ENCODE measurements at regions not wholly inside any gene's neighbourhood (a gene's known extent, or its start where the extent isn't known, plus 50 kb on each side); places are given as distances from the start of the nearest gene placed in this dataset.
"Not testable (repeated sequence)": the region's sequence is repeated elsewhere in the genome, so short reads cannot be mapped to it uniquely, and the experiment has no call there.

DNA sequence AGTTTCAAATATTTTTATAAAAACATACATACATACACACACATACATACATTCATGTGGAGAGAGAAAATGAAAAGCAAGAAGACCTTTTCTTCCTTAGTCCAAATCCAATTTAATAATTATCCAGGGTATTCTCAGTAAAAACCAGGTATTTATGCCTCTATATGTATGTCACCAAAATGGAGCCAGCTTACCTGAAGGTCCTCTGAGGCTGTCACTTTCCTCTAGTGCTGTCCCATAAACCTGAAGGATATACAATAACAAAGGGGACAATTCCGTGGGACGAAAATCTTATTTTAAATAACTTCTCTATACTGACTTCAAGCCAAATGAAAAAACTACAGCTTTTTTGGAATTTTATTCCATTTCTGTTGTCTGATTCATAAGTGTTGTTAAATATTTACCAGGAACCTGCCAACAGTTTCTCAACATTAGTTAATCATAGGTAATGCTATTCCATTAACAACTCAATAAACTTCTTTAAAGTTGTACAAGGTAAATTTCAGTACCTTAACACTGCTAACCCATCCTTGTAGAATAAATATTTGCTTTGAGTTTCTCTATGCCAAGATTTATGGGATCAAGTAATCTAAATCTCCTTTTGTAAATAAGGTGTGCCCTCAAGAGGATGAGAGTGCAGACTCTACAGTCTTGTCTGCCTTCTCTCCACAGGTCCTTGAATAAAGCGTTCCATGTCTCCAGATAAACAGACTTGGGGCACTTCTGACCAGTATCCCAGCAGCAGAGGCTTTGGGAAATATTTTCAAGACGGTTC, 260.3 kb downstream of the AHR start:
- DNase-seq: no peak

DNA sequence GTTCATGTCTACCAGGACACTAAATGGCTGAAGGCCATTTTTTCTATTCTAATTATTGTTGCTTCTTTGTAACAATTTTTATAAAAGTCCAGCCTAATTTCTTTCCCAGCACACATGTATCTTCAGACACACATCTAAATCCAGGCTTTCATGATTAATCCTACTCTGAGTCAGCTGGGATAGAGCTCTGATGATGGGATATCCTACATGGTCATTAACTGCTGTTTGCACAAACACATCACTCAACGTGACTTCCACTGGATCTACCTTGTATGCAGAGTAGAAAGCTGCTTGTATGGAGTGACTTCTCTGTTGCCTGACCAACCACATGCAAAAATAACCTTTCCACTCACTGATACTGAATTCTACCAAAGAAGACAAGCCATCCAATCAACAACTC, 260.9 kb downstream of the AHR start:
- DNase-seq: no peak

DNA sequence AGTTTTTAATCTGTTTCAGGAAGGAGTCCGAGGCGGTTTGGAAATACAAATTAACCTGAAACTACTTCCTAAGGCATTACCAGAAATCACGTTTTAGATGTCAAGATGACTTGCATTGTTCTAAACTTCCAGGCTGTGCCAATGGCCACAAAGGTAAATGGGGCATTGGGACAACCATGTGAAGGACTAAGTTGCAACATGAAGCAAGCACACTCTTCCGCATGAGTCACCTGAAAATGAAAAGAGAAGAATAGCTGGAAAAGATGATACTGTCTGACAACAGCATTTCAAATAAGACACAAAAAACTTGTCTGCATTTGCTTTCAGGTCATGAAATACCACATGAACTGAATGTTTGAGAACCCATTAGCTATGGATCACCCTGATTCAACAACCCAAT, 262.1 kb downstream of the AHR start:
- DNase-seq: no peak

DNA sequence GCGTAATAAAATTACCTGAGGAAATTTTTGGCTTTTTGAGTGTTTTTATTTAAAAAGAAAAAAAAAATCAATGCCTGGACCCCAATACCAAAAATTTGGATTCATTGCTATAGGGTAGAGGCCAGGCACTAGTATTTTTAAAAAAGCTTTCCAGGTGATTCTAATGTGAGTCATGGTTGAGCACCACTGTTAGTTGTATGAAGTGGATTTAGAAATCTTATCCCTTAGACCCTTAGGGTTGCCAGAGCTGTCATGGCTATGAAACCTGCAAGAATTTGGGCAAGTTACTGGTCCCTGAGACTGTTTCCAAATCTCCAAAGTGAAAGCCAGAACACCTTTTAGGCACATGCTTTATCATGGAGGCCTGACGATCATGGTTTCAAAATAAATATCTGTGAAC, 262.5 kb downstream of the AHR start:
- DNase-seq: no peak

DNA sequence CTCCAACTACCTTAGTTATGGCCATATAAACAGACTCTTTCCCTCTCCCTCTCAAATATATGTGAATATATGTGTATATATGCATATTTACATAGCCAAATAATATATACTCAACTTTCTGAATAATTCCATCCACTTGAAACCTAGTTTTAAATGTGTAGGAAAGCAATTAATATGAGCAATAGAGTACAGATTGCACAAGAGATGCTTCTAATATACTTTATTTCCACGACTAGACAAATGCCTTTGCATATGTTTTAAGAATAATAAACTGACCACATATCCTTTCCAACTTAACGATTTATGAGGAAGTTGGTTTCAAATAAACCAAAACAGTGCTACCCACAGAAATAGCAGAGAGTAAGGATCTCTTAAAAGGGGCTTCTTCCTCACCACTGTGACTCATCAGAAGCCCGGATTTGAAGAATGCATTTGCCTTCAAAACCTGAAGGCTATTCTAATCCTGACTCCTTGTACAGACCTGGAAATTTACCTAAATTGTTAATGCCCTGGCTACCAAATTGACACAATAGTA, 266.3 kb downstream of the AHR start:
- DNase-seq: no peak

DNA sequence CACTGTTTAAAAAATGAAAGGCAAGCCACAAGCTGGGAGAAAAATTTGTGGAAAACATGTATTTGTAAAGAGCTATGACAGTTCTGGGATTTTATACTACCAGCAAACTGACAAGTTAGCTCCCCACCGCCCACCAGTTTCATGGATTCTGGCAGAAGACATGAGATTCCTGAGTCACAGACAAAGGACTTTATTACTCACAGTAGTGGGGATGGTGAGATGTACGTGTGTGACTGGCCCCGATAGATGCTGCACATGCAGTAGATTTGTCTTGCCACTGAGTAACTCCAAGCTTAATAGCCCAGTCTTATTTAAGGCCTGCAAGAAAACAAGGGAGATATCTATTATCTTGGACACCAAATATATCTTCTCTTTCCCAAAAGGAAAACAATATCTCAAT, 281.7 kb downstream of the AHR start:
- DNase-seq: no peak

DNA sequence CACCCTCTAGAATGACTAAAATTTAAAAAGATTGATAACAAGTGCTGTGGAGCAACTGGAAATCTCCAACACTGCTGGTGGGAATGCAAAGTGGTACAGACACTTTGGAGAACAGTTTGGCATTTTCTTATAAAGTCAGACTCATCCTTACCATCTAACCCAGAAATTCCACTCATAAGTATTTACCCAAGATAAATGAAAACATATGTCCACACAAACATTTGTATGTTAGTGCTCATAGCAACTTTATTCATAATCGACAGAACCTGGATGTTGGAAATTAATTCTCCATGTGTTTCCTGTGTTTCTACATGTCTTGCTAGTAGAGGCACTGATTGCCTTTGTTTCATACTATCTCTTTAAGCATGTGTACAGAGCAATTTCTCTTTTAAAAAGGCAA, 282.4 kb downstream of the AHR start:
- no peak for DNase-seq

DNA sequence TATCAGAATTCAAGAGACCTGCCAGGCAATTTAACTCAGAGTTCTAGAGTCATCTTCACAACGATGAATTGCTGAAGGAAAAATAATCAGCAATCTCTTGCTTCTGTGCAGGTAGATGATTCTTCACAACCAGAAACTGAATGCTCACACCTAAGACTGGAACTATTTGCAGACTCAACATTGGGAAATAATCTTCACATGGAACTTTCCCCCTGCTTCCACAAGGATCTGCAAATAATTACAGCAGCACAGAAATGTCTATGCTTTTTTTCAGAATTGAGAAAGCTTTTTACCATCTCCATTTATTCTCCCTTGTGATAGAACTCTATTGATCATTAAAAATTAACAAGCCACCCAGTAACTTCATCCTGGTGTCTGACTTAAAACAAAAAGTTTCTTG, 282.8 kb downstream of the AHR start:
- DNase-seq: no peak

DNA sequence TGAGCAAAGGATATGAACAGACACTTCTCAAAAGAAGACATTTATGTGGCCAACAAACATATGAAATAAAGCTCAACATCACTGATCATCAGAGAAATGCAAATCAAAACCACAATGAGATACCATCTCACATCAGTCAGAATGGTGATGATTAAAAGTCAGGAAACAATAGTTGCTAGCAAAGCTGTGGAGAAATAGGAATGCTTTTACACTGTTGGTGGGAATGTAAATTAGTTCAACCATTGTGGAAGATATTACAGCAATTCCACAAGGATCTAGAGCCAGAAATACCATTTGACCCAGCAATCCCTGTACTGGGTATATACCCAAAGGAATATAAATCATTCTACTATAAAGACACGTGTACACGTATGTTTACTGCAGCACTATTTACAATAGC, 284.2 kb downstream of the AHR start:
- DNase-seq: not testable (repeated sequence)

DNA sequence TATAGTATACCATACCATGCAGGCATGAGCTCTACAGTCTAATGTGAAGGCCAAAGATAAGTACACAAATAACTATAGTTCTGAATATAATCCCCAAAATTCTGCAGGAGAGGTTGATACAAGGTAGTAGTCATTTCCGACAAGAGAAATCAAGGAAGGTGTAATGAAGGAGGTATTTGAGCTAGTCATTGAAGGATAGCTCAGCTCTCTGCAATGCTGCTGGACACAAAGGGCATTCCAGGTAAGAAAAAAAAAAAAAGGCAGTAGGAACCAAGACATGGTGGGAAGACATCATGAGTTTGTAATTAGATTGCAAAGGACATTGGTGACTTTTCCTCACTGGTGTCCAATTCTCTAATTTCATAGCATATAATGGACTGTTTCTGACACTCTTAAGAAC, 285.3 kb downstream of the AHR start:
- no peak for DNase-seq

DNA sequence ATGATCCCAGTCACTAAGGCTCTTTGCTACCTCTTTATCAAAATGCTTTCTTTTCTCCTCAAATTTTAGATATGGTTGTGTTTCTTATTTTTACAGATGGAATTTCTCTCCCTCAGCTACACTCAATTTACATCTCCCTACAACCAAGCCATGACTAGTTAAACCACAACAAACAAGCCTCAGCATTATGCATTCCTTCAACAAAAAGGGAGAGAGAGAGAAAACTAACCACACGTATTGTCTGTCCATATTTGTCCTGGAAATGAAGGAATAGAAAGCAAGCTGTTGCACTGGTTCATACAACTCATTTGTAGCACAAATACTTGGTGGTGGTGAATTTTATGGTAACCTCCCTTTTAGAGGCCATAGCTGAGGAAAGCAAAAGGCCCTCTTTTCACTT, 286.4 kb downstream of the AHR start:
- DNase-seq: no peak

DNA sequence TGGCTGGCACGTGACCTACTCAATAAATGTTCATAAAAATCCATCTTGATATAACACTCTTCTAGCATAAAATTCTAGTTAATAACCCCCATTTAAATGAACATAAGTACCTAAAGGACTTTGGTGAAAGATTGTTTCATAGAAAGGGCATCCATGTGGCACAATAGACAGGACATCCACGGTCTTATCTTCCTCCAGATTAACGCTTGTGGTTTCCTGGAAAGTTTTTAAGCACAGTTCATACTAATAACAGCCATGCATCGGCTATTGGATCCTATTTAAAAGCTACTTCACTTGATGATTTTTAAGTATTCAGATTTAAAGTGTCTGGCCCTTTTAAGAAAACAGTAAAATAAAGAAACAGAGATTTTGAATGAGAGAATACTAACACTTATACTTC, 288.3 kb downstream of the AHR start:
- no peak for DNase-seq

DNA sequence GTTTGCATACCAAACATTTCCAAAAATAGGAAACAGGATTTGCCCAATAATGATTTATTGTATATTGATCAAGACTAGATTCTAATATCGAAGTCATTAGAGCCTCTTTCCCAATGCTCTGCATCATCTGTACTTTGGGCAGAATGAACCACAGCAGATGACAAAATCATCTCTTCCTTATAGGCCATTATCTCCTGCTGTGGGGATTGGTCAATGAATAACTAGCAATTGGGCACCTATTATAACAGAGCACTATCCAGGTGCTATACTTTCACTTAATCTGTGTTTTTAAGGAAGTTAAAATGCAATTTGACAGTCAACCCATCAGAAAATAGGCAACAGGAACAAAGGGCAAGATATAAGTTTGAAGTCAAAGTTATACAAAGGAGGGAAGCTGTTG, 290.3 kb downstream of the AHR start:
- no peak for DNase-seq

DNA sequence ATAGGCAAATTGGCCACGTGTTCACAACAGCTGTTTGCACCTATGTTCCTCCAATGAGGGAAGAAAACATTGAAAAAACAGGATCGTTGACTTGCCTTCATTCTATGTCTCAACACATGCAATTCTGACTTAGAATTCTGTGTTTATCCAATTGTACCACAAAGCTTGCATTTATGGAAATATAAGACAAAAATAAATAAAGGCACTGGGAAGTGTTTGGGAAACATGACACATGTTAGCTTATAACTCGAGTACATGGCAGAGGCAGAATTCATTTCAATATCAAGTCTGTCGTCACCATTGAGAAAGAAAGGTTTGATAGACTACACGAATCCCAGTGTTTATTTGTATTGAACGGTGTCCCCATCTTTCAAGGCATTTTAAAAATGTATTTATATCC, 291.2 kb downstream of the AHR start:
- DNase-seq: no peak

DNA sequence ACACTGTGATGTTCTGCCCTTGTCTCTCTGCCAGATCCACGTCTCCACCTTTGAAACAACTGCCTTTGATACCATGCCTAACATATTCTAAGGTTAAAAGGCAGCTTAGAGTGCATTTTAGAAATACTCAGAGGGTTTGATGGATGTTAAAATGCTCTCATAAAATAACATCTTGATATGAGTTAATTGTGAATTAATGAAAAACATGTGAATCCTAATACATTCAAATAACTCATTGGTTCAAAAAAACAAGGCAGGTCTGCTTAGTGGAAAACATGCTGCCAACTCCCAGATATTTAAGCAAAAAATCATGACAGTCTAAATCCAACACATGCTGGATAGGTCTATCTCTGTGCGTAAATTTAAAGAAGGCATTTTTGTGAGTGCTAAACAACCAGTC, 291.8 kb downstream of the AHR start:
- no peak for DNase-seq

DNA sequence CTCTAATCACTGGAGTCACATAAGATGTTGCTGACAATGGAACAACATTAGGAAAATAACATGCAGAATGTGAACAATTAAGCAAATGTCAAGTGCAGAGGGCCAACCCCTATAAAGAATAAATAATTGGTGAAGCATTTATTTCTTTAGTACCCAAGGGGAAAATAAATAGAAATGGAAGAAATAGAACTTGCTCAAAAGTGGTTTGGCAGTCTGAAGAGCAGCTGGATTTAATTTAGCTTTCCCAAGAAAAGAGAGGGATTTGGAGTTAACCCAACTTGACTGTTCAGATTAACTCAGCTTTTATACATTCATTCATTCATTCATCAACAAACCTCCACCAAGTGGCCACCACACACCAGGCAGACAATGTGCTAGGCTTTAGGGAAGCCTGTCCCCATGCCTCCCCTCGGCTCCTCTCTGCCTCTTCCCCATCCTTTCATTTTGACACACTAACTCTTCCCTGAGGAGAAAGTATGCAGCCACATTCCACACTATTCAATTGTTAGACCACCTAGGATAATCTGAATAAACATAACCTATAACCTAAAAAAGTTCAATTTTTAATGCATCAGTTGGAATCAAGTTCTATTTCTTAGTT, 295.5 kb downstream of the AHR start:
- no peak for DNase-seq

DNA sequence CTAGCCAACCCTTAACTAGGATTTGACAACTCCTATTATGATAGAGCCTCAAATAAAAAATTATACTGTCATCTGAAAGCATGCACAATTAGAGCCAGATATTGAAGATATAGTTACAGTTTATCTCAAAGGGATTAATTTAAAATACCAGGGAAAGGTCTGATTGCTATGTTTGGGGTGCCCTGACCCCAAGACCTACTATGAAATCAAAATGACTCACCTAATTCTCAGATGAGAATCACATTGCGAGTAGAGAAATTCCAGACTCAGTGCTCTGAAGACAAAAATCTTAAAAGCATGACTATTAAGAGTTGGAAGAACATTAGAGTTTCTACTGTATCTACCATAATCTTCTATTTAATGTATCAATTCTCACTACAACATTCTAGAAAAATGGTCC, 297.1 kb downstream of the AHR start:
- DNase-seq: no peak

DNA sequence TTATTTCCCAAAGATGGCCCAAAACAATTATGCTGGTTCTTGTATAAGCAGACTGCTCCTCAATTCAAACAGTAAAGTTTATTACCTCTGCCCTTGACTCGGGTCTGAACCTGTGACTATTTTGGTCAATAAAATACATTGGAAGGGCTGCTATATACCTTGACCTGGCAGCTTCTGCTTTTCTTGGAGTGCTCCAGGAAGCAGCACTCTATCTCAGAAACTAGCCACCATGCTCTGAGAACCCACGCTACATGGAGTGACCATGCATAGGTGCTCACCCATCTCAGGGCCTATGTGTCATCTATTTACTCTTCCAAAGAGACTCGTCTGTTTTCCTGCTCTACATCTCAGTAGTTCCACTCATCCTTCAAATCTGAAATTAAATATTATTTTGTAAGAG, 299.9 kb downstream of the AHR start:
- no peak for DNase-seq

DNA sequence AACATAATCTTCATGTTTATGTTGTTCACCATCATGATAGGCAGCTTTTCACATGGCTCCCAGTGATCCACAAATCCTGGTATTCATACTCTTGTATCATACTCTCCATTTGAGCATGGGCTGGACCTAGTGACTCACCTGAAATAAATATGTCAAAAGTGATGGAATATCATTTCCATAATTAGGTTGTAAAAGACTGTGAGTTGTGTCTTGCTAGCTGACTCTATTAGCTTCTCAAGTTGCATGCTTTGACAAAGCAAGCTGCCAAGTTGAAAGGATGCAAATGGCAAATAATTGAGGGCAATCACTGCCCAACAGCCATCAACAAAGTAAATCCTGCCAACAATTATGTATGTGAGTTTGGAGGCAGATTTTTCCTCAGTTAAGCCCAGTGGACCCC, 300.4 kb downstream of the AHR start:
- no peak for DNase-seq

DNA sequence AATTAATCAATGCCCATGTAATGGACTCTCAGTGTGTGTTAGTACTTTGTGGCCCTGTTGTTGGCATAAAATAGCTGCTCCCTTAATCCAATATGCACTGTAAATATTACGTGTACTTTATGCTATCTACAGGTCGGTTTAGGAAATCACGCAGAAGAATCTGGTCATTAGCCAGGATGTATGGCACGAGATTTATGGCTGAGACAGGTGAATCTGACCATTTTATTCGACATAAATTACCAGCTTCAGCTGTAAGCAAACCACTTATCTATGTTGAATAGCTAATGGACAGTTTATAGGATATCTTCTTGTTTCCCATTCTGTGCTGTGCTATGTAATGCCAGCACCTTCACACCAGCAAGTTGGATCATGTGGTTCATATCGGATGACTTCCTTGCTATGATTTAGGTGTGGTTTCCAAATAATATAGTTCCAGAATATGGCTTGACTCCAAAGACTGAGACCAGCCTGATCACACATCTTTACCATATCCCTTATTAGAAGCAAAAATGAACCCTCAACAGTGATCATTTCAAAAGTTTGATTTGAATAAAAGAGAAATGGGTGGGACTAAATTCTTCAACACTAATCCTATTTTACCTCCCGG, 301.4 kb downstream of the AHR start:
- DNase-seq: no peak

DNA sequence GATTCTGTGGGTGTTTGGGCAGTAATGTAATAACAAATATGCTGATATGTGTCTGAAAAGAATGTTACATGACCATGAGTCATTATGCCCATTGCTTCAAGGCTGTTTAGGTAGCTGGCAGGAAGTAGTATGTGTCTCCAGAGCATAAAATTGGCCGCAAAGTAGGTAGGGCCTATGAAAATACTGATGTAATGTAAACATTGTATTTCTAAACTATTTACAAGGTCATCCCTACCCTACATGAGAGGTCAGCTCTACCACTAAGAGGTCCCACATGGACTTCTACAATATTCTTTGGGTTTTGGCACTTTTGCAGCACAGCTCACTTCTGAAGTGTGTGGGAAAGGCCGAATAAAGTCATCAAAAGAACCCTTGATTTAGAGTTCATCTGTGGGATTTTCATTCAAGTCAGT, 301.9 kb downstream of the AHR start:
- DNase-seq: no peak

DNA sequence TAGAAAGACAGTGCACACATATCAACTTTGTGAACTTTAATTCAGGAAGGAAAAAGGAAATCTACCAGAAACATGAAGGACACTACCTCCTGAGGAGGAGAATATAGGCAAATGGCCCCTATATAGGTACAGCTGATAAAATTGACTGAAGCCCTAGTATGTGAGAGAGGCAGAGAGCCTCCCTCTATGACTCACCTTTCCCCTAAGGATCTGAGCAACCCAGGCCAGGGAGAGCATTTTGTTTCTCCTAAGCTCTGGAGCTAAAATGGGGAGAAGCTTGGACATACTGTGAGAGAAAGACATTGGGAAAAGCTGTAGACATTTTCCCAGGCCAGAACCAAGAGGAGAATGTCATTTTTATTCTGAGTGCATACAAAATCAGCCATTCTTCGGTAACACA, 303.5 kb downstream of the AHR start:
- no peak for DNase-seq

DNA sequence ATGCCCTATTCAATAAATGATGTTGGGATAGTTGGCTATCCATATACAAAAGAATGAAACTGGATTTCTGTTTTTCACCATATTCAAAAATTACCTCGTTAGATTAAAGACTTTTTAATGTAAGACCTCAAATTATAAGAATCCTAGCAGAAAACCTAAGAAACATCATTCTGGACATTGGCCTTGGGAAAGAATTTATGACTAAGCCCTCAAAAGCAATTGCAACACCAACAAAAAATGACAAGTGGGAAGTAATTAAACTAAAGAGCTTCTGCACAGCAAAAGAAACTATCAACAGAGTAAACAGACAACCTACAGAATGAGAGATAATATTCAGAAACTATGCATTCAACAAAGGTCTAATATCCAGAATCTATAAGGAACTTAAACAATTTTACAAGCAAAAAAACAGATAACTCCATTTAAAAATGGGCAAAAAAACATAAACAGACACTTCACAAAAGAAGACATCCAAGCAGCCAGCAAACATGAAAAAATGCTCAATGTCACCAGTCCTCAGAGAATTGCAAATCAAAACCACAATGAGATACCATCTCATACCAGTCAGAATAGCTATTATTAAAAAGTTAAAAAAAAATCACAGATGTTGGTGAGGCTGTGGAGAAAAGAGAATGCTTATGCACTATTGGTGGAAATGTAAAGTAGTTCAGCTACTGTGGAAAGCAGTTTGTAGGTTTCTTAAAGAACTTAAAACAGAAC, 309.8 kb downstream of the AHR start:
- no peak for DNase-seq

DNA sequence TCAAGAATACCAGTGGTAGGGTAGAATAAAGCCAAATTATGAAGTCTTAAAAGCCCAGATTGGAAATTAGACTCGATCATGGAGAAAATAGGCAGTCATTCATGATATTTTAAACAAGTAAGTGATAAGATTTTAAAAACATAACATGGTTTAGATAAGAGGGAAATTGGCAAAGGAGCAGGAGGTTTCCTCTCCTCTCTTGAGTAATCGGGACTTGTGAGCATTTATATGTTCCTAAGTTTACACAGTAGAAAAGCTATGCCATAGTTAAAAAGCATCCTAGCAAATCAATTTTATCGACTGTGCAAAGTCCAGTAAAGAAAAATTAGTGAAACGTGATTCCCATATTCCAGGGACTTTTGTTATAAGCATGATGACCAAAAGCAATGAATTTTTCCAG, 313.2 kb downstream of the AHR start:
- DNase-seq: no peak

Data from CD4-positive, alpha-beta T cell treated with Interleukin-4 for 4 hours (primary cell).